ENCODE measurements at regions not wholly inside any gene's neighbourhood (a gene's known extent, or its start where the extent isn't known, plus 50 kb on each side); places are given as distances from the start of the nearest gene placed in this dataset.

DNA sequence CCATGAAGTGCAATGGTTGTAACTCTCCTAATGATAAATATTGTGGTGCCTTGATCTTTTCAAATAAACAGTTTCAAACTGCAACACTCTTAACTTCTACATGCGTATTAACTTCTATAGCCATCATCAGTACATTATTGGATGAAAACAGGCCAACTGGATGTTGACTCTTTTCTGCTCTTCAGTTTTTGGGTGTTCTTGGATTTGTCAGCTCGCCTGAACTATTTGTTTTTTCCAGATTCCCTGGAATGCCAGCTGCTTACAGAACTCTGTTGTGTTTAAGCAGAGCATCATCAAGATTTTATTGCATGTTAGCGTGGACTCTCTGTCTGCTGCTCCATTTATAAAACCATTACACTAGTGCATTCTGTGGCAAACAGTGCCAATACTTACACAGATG lies 626.1 kb downstream of the HDGFL1 start:
- TF ChIP-seq POLR2AphosphoS5 (IDR thresholded peaks at IDR 0.05): no peak
- TF ChIP-seq CTCF (IDR thresholded peaks at IDR 0.05): no peak

Data from stomach (tissue), 4 donors.